Gastroesophageal sphincter (tissue), 3 donors: ENCODE measurements at regions not wholly inside any gene's neighbourhood (a gene's known extent, or its start where the extent isn't known, plus 50 kb on each side); places are given as distances from the start of the nearest gene placed in this dataset.

ENCODE experiments used
- CTCF ChIP-seq, 4 experiments: fragments of 200-600 bp in 2 of 4; fragments of 450-650 bp in 2 of 4; sonication (generic) in 1 of 4; IDR thresholded peaks; one replicate each; pipeline ENCODE4 v1.5.1; 2017 to 2019; ENCODE audit warnings: antibody characterized with exemption in 4 of 4, mild to moderate bottlenecking in 2 of 4, moderate library complexity in 2 of 4
- EP300 ChIP-seq: sonication (generic); formaldehyde crosslinking; IDR thresholded peaks from one replicate; pipeline ENCODE4 v1.6.1; 2017; ENCODE audit warnings: antibody characterized with exemption, mild to moderate bottlenecking
- POLR2A ChIP-seq, 2 donors: fragments of 450-650 bp; IDR thresholded peaks; one replicate each; pipeline ENCODE4 v1.6.1; 2017; ENCODE audit warnings: antibody characterized with exemption in 2 of 2, mild to moderate bottlenecking in 2 of 2, moderate library complexity in 1 of 2
- POLR2AphosphoS5 ChIP-seq: sonication (generic); formaldehyde crosslinking; IDR thresholded peaks from one replicate; pipeline ENCODE4 v1.6.1; 2017; ENCODE audit warnings: antibody characterized with exemption

GRCh38 chr1:148386617-148387016, 96.5 kb downstream of the PPIAL4G start:
- no peak for TF ChIP-seq CTCF (IDR thresholded peaks at IDR 0.05)
- TF ChIP-seq POLR2A (IDR thresholded peaks at IDR 0.05): no peak
- no peak for TF ChIP-seq POLR2AphosphoS5
- no peak for TF ChIP-seq EP300
